SK-N-SH (cell line): ENCODE measurements at regions not wholly inside any gene's neighbourhood (a gene's known extent, or its start where the extent isn't known, plus 50 kb on each side); places are given as distances from the start of the nearest gene placed in this dataset.

Experiments
- CTCF ChIA-PET: fragments of 300-600, 350-600 bp; formaldehyde crosslinking; extraction: SDS; loops from one replicate; lab custom pipeline; 2021; lab: Yijun Ruan, JAX
- POLR2A ChIA-PET: fragments of 350-600 bp; sonication (Branson Sonifier 250); formaldehyde crosslinking; extraction: SDS; loops from one replicate; lab custom pipeline; 2020; ENCODE audit warnings: antibody characterized with exemption, inconsistent platforms; lab: Yijun Ruan, JAX
- DNase-seq: peaks from one replicate; pipeline ENCODE4 v3.0.0; 2012
- H2AFZ ChIP-seq: fragments of 200-600 bp; sonication (generic); 2 replicates; pipeline ENCODE4 v1.8.1; 2016; ENCODE audit warnings: antibody characterized with exemption, mild to moderate bottlenecking, low read depth
- H3F3A ChIP-seq: fragments of 200-600 bp; sonication (generic); replicated peaks from 2 replicates; pipeline ENCODE3; 2016; ENCODE audit warnings: antibody characterized with exemption, mild to moderate bottlenecking; ENCODE audit not compliant: insufficient read depth
- H3K27ac ChIP-seq, 2 experiments: fragments of 200-500 bp in 1 of 2; fragments of 200-600 bp in 1 of 2; sonication (Bioruptor generic) in 1 of 2; sonication (generic), shearing (Covaris generic) in 1 of 2; 2 replicates each; pipeline versions ENCODE4 v1.5.1 to v1.6.1; 2014 to 2016; ENCODE audit warnings: low read depth in 2 of 2, inconsistent platforms in 1 of 2, low read length in 1 of 2, mild to moderate bottlenecking in 1 of 2, mixed read lengths in 1 of 2
- H3K27me3 ChIP-seq: fragments of 200-600 bp; sonication (generic), shearing (Covaris generic); 2 replicates; pipeline ENCODE4 v1.6.1; 2016; ENCODE audit warnings: mixed run types; ENCODE audit not compliant: insufficient read depth
- H3K36me3 ChIP-seq, 2 experiments: fragments of 200-500 bp in 1 of 2; fragments of 200-600 bp in 1 of 2; sonication (Bioruptor generic) in 1 of 2; sonication (generic) in 1 of 2; replicated peaks in 1 of 2; 2 replicates each; pipeline versions ENCODE3 to v1.5.1; 2014 to 2016; ENCODE audit warnings: low read length in 1 of 2, mild to moderate bottlenecking in 1 of 2; ENCODE audit not compliant: insufficient read depth in 2 of 2, control insufficient read depth in 1 of 2
- H3K4me1 ChIP-seq, 2 experiments: fragments of 200-500 bp in 1 of 2; fragments of 200-600 bp in 1 of 2; sonication (Bioruptor generic) in 1 of 2; sonication (generic), shearing (Covaris generic) in 1 of 2; 2 replicates each; pipeline versions ENCODE4 v1.5.1 to v1.6.1; 2014 to 2016; ENCODE audit warnings: low read depth in 1 of 2, low read length in 1 of 2, mixed run types in 1 of 2; ENCODE audit not compliant: insufficient read depth in 2 of 2, control insufficient read depth in 1 of 2
- H3K4me2 ChIP-seq: fragments of 200-600 bp; sonication (generic), shearing (Covaris generic); 2 replicates; pipeline ENCODE4 v1.6.1; 2017; ENCODE audit warnings: mixed run types
- H3K4me3 ChIP-seq, 2 experiments: fragments of 200-500 bp in 1 of 2; fragments of 200-600 bp in 1 of 2; sonication (Bioruptor generic) in 1 of 2; sonication (generic), shearing (Covaris generic) in 1 of 2; 2 replicates each; pipeline versions ENCODE4 v1.5.1 to v1.8.1; 2014 to 2016; ENCODE audit warnings: low read depth in 2 of 2, inconsistent platforms in 1 of 2, low read length in 1 of 2, mild to moderate bottlenecking in 1 of 2, mixed read lengths in 1 of 2, moderate library complexity in 1 of 2
- H3K79me2 ChIP-seq: fragments of 200-600 bp; sonication (generic); 2 replicates; pipeline ENCODE4 v1.8.1; 2017; ENCODE audit warnings: mild to moderate bottlenecking; ENCODE audit not compliant: insufficient read depth
- H3K9ac ChIP-seq: fragments of 200-600 bp; sonication (generic); 2 replicates; pipeline ENCODE4 v1.6.1; 2017; ENCODE audit warnings: mixed run types
- H3K9me2 ChIP-seq: fragments of 200-600 bp; sonication (generic); 2 replicates; pipeline ENCODE4 v1.6.1; 2017; ENCODE audit warnings: mixed run types
- H3K9me3 ChIP-seq: fragments of 200-600 bp; sonication (generic); 2 replicates; pipeline ENCODE4 v1.6.1; 2017; ENCODE audit warnings: mixed run types, mild to moderate bottlenecking, moderate library complexity
- H4K20me1 ChIP-seq: fragments of 200-600 bp; sonication (generic); 2 replicates; pipeline ENCODE4 v1.6.1; 2017; ENCODE audit warnings: mild to moderate bottlenecking, mixed run types; ENCODE audit not compliant: insufficient read depth
- CTCF ChIP-seq: fragments of 200-600 bp; sonication (generic); IDR thresholded peaks from 2 replicates; pipeline ENCODE4 v1.6.1; 2017; ENCODE audit warnings: antibody characterized with exemption, mild to moderate bottlenecking, moderate library complexity
- EP300 ChIP-seq, 2 experiments: IDR thresholded peaks; 2 replicates each; pipeline versions ENCODE4 v1.4.0 to v1.6.1; 2012; ENCODE audit warnings: borderline replicate concordance in 1 of 2, low read depth in 1 of 2, low read length in 1 of 2
- EZH2phosphoT487 ChIP-seq: fragments of 200-600 bp; sonication (generic); IDR thresholded peaks from 2 replicates; pipeline ENCODE4 v1.6.1; 2017; ENCODE audit warnings: low read depth, mixed run types, mild to moderate bottlenecking, antibody characterized with exemption, moderate library complexity, borderline replicate concordance
- FOSL2 ChIP-seq: IDR thresholded peaks from 2 replicates; pipeline ENCODE4 v1.4.0; 2012; ENCODE audit warnings: low read depth, mild to moderate bottlenecking, moderate library complexity, borderline replicate concordance
- IRF3 ChIP-seq: fragments of 150-350 bp; IDR thresholded peaks from 2 replicates; pipeline ENCODE4 v1.6.1; 2016; ENCODE audit warnings: mild to moderate bottlenecking, low read depth, low read length
- MAX ChIP-seq: IDR thresholded peaks from 2 replicates; pipeline ENCODE4 v1.4.0; 2012; ENCODE audit warnings: low read depth
- MXI1 ChIP-seq: IDR thresholded peaks from 2 replicates; pipeline ENCODE4 v1.6.1; 2012; ENCODE audit warnings: mild to moderate bottlenecking, low read depth, low read length, improper control_type of control experiment
- NFIC ChIP-seq: IDR thresholded peaks from 2 replicates; pipeline ENCODE4 v1.4.0; 2012; ENCODE audit warnings: borderline replicate concordance
- POLR2AphosphoS5 ChIP-seq: IDR thresholded peaks from 2 replicates; pipeline ENCODE4 v1.6.1; 2012; ENCODE audit warnings: low read depth, low read length
- RCOR1 ChIP-seq: fragments of 150-350 bp; IDR thresholded peaks from 2 replicates; pipeline ENCODE4 v1.6.1; 2017; ENCODE audit warnings: antibody characterized with exemption, low read length
- REST ChIP-seq: IDR thresholded peaks from 2 replicates; pipeline ENCODE4 v1.6.1; 2012; ENCODE audit warnings: mild to moderate bottlenecking, low read depth, low read length, moderate library complexity
- RFX5 ChIP-seq: IDR thresholded peaks from 2 replicates; pipeline ENCODE4 v1.6.1; 2012; ENCODE audit warnings: mild to moderate bottlenecking, improper control_type of control experiment, low read length
- SIN3A ChIP-seq: IDR thresholded peaks from 2 replicates; pipeline ENCODE4 v1.6.1; 2012; ENCODE audit warnings: low read depth, mild to moderate bottlenecking, low read length, moderate library complexity, borderline replicate concordance
- SMC3 ChIP-seq: IDR thresholded peaks from 2 replicates; pipeline ENCODE4 v1.6.1; 2012; ENCODE audit warnings: low read depth, low read length, improper control_type of control experiment
- TAF1 ChIP-seq: IDR thresholded peaks from 2 replicates; pipeline ENCODE4 v1.6.1; 2012; ENCODE audit warnings: low read depth, mild to moderate bottlenecking, low read length, moderate library complexity, borderline replicate concordance
- TEAD4 ChIP-seq: IDR thresholded peaks from 2 replicates; pipeline ENCODE4 v1.4.0; 2012; ENCODE audit warnings: mild to moderate bottlenecking, borderline replicate concordance; ENCODE audit not compliant: insufficient read depth
- USF2 ChIP-seq: fragments of 150-350 bp; IDR thresholded peaks from 2 replicates; pipeline ENCODE4 v1.6.1; 2017; ENCODE audit warnings: antibody characterized with exemption, low read length, low read depth, borderline replicate concordance
- ZBTB33 ChIP-seq: IDR thresholded peaks from 2 replicates; pipeline ENCODE4 v1.4.0; 2012; ENCODE audit warnings: low read depth, borderline replicate concordance
- WGBS: methylation state at CpG from one replicate; pipeline ENCODE4 v1.1.6; 2017; ENCODE audit warnings: low lambda C conversion rate; 5-methylcytosine and 5-hydroxymethylcytosine counted together

GRCh38 chr4:175035905-175036304 is 117.7 kb downstream of the ADAM29 start:
- Histone ChIP-seq H3K9ac (no peak overlapping the region), H3K9me3 (no peaks in the 10 kb centered on the region), H4K20me1 (no peaks in the 10 kb centered on the region), H3K4me2 (no peak overlapping the region), H3F3A (no peaks in the 10 kb centered on the region), H2AFZ (no peak overlapping the region), H3K27ac (no peak overlapping the region), H3K9me2 (no peaks in the 10 kb centered on the region), H3K4me3 (no peak overlapping the region), H3K4me1 (no peaks in the 10 kb centered on the region), H3K27me3 (no peaks in the 10 kb centered on the region), H3K79me2 (no peaks in the 10 kb centered on the region), H3K36me3 (no peaks in the 10 kb centered on the region)
- 5% methylated on average over 2 of the region's 2 CpGs for WGBS
- no peak for TF ChIP-seq TAF1
- no peak for TF ChIP-seq TEAD4
- no peak for TF ChIP-seq ZBTB33
- no peak for TF ChIP-seq FOSL2
- no peak for TF ChIP-seq SMC3
- no peak for TF ChIP-seq IRF3
- no peak for TF ChIP-seq NFIC
- TF ChIP-seq MXI1, result no peak
- TF ChIP-seq SIN3A, result no peak
- no peak for TF ChIP-seq RCOR1
- no peak for TF ChIP-seq POLR2AphosphoS5
- no peak for TF ChIP-seq EP300 (IDR thresholded peaks at IDR 0.05; ENCODE audit: borderline replicate concordance in 1 of 2, low read depth in 1 of 2, low read length in 1 of 2)
- TF ChIP-seq USF2, result no peak
- TF ChIP-seq MAX, result no peak
- TF ChIP-seq CTCF, result no peak
- TF ChIP-seq REST, result no peak
- no peak for TF ChIP-seq EZH2phosphoT487
- TF ChIP-seq RFX5, result no peak
- POLR2A ChIA-PET, result no interaction called here
- DNase-seq, result no peak
- CTCF ChIA-PET, result no interaction called here
